Dermis blood vessel endothelial cell (primary cell): ENCODE measurements at regions not wholly inside any gene's neighbourhood (a gene's known extent, or its start where the extent isn't known, plus 50 kb on each side); places are given as distances from the start of the nearest gene placed in this dataset.
"Not testable (repeated sequence)": the region's sequence is repeated elsewhere in the genome, so short reads cannot be mapped to it uniquely, and the experiment has no call there.

Experiments used
- DNase-seq: peaks from one replicate; pipeline ENCODE4 v3.0.0; 2010

DNA sequence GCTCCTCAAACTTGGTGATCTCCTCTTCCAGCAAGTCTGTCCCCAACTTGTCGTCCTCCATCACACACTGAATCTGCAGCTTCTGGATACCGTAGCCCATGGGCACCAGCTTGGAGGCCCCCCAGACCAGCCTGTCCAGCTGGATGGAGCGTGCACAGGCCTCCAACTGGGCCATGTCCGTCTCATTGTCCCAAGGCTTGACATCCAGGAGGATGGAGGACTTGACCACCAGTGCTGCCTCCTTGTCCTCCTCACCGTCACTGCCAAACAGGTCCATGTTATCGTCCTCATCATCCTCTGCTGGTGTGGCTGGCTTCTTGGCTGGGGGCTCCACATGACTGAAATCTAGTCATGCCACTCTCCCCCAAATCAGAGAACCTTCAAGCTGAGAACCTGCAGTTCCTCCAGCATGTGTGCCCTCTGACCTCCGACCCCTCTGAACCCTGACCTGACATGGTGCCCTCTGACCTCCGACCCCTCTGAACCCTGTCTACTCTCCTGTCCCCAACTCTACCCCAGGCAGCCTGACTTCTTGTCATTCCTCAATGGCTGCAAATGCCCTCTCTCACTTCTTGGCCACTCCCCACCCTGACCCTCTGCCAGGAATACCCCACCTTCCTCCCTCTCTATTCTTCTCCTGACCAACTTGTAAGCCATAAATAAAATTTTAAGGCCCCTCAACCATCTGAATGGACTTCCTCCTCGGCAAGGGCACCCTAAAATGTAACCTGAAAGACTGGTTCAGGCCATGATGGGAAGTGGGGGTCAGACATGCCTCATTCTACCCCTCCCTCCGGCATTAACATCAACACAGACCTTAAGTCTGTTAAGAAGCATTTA is 275.7 kb upstream of the C1orf174 start:
- DNase-seq, result no peak

- no peak for DNase-seq
These were observed 276.8 kb upstream of the C1orf174 start for GRCh38 chr1:4176841-4177240.

- no peak for DNase-seq
These were observed 277.5 kb upstream of the C1orf174 start for GRCh38 chr1:4177425-4178150.

DNA sequence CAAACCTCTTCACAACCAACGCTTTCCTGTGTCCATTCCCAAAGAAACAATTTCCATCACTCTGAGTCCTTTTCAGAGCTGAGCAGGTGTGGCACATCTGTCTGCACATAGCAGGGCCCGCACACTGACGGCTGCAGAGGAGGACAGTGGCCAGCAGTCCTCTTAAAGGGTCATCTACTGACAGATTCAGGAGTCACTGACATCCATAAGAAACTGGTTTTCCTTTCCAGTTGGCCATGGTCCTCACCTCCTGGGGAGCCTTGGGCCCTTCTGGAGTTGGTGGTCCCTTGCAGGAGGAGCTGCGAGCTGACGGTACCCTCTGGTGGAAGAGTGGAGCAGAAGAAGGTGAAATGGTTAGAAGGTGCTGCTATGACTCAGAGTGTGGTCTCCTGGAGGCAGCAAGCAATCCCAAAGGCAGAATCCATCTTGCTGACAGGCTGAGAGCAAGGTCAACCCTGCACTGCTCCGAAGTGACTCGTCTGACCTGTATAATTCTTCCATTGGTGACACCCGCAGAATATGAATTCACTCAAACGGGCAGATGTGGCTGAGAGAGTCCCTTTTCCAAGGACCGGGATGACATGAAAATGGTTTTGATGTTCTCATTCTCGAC is 278.5 kb upstream of the C1orf174 start:
- no peak for DNase-seq

- DNase-seq, result no peak
These were observed 280.1 kb upstream of the C1orf174 start for GRCh38 chr1:4179914-4180735.

DNA sequence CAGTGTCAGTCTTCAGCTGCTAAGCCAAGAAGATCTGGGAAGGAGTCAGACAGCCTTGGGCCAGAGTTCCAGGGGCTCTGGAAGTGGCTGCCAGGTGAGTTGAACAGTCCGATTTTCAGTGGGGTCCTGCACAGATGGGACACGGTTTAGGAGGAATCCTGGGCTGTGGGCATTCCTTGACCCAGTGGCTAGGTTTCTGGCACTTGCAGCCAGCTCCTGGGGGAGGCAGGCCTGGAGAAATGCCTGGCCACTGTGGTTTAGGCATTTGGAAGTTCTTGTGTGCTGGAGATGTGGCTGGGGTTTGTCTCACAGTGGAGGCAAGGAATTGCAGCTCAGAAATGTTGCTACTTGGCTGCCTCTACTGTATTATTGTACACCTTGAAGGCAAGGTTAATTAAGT is 286.4 kb upstream of the C1orf174 start:
- not testable (repeated sequence) for DNase-seq

GRCh38 chr1:4203501-4203900 is 303.4 kb upstream of the C1orf174 start:
- DNase-seq, result no peak

DNA sequence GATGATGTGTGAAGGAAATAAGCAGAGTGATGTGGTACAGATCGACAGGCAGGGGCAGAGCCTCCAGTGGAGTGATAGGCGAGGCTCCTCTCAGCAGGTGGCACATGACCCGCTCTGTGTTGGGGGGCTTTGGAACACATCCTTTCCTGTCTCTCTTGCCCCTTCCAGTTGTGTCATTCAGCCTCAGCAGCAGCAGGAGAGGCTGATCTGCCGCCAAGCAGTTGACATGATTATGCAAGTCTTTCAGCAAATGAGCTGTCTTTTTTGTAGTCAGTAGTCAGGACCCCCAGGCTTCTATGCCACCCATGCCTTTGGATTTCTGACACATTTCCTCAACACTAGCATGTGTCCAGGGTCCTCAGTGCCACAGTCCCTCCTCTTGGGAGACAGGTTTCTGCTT is 307.1 kb upstream of the C1orf174 start:
- no peak for DNase-seq

GRCh38 chr1:4207842-4208692 is 308.0 kb upstream of the C1orf174 start:
- DNase-seq, result no peak

DNA sequence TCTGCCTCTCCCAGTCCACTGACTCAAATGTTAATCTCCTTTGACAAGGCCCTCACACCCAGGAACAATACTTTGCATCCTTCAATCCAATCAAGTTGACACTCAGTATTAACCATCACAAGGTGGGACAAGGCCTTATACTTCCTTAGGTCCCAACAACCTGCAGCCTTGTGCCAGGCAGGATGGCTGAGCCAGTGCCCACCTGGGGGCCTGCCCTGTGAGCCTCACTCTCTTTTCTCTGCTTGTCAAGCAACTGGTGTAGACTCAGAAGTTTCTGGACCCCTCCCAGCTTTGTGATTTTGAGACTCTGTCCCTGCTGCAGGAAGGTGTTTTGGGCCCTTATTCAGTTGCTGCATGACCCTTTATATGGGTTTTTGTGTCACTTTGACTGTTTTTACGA is 310.0 kb upstream of the C1orf174 start:
- no peak for DNase-seq

GRCh38 chr1:4212796-4213195 is 312.7 kb upstream of the C1orf174 start:
- DNase-seq, result no peak

- no peak for DNase-seq
These were observed 313.4 kb upstream of the C1orf174 start for GRCh38 chr1:4213366-4213973.

- DNase-seq, result no peak
These were observed 314.8 kb upstream of the C1orf174 start for GRCh38 chr1:4214826-4215225.

DNA sequence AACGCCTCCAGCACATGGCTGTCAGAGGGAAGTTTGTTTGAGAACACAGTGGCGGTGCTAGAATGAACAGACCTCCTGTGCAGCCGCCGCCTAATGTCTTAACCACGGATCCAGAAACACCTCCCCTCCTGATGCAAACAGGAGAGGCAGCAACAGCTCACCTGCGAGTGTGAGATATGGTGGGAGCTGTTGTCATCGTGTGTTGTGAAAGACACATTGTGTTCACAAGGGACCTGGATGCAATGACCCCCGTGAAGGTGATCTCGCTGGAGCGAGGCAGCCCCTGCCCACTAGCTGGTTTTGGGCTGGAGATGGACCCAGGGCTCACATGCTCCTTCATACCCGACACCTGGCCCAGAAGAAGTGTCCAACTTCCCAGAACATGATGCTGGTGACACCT is 315.3 kb upstream of the C1orf174 start:
- no peak for DNase-seq

DNA sequence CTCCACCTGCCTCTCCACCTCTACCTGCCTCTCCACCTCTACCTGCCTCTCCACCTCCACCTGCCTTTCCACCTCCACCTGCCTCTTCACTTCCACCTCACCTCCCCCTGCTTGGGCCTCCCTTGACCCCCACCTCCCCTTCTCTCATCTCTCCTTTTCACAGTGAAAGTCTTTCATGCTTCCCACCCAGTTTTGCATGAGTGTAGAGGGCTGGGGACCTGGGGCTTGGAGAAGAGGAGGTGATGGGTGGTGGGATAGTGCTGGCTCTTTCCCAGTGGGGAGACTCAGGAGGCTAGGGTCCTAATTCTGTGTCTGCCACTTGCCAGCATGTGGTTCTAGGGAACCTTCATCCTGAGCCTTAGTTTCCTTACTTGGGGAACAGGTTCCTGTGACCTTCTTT is 316.2 kb upstream of the C1orf174 start:
- no peak for DNase-seq

DNA sequence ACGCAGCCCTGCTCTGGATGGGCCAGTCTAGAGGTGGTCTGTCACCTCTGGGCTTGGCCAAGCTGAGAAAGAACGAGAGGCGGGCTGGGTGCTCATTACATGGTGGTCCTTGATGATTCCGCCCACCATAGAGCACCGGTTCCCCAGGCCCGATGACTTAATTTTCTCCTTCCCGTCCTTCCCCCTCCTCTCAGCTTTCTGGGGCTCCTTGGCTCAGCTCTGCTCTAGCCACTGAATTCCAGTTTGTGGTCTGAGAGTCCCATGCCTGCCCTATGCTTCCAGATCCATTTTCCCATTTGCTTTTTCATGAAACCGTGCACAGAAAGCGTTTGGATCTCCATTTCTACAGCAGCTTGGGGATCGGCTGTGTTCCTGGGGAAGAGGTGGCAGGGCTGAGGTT is 318.5 kb upstream of the C1orf174 start:
- DNase-seq, result no peak

- DNase-seq, result no peak
These were observed 319.0 kb upstream of the C1orf174 start for GRCh38 chr1:4219111-4219510.

DNA sequence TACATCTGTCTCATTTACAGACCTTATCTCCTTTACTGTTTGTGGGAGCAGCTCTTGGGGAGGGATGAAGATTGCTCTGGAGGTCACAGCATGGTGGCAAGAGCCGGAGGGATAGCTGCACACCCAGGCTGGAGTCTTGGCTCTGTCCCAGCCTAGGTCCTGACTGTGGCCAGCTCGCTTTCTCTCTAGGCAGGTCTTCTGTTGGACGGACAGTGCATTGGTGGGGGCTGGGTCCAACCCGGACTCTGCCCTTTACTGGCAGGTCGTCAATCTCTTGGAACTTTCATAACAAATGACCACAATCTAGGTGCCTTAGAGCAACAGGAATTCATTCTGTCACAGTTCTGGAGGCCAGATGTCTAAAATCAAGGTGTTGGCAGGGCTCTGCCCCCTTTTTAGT is 319.8 kb upstream of the C1orf174 start:
- DNase-seq, result no peak

DNA sequence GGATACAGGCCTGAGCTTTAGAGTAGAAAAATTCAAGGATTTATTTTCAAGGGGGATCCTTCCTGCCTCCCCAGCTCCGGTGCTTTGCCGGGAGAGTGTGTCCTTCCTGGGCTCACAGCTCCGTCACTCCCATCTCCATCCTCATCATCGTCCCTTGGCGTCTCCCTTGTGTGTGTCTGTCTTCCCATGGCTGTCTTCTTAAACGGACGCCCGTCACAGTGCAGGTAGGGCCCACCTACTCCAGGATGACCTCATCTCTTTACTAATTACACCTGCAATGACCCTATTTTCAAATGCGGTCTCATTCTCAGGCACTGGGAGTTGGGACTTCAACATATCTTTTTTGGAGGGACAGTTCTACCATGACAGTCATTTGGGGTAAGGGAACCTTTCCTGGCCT is 320.3 kb upstream of the C1orf174 start:
- DNase-seq, result no peak

GRCh38 chr1:4221107-4221506 is 321.0 kb upstream of the C1orf174 start:
- no peak for DNase-seq

GRCh38 chr1:4224684-4225467 is 324.8 kb upstream of the C1orf174 start:
- no peak for DNase-seq
